ENCODE measurements at regions not wholly inside any gene's neighbourhood (a gene's known extent, or its start where the extent isn't known, plus 50 kb on each side); places are given as distances from the start of the nearest gene placed in this dataset.

DNA sequence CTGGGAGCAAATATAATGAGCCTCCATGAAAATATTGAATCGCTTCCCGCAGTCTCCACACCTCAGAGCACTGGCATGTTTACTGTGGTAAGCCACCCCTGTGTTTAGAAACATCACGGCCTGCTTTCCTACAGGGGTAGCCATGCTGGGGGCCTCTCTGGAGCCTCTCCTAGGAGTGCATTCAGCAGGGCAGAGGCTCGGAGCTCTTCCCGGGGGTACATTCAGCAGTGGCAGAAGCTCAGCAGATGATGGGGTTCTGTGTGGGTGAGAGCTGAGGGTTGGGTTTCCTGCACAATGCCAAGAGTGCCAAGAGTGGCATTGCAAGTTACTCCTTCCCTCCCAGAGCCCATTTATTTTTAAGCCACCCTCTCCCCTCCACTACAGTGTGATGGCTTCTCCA, 386.6 kb downstream of the SEC14L1 start:
- POLR2A ChIA-PET (ENCODE audit: unreplicated experiment), result no interaction called here
- H3K36me3 ChIP-seq (ENCODE audit: low read depth, low read length), result no peaks in the 10 kb centered on the region
- no peak overlapping the region for H3K4me3 ChIP-seq (ENCODE audit: low read length)
- CTCF ChIA-PET, result no interaction called here
- H3K9me2 ChIP-seq (replicated peaks; ENCODE audit: low read length), result no peaks in the 10 kb centered on the region
- DNase-seq, result no peak
- H3F3A ChIP-seq (ENCODE audit: low read length, unreplicated experiment), result no peaks in the 10 kb centered on the region
- no peak overlapping the region for H3K9ac ChIP-seq (ENCODE audit: low read length)
- no peaks in the 10 kb centered on the region for H4K20me1 ChIP-seq (ENCODE audit: low read length)
- BruUV-seq (replicated peaks), result no TSS peak
- peaks cover 26% of the 10 kb centered on the region for H3K27me3 ChIP-seq (ENCODE audit: low read length)
- no peaks in the 10 kb centered on the region for H3K79me2 ChIP-seq (ENCODE audit: low read length)
- TF ChIP-seq CTCF (conservative IDR thresholded peaks at IDR 0.05; ENCODE audit: low read depth, low read length) (no peak), EZH2 (IDR thresholded peaks at IDR 0.05; ENCODE audit: low read length, unreplicated experiment) (no peak), EZH2phosphoT487 (IDR thresholded peaks at IDR 0.05; ENCODE audit: borderline replicate concordance, low read length) (no peak)
- H3K27ac ChIP-seq (ENCODE audit: low read length), result no peak overlapping the region
- intact Hi-C loops (cut with micrococcal nuclease), result no loop called here
- no peaks in the 10 kb centered on the region for H3K9me3 ChIP-seq (ENCODE audit: low read length)
- ATAC-seq, result no peak
- no peak overlapping the region for H2AFZ ChIP-seq (ENCODE audit: low read length)
- no peak overlapping the region for H3K4me2 ChIP-seq (ENCODE audit: low read length)
- no peaks in the 10 kb centered on the region for H3K4me1 ChIP-seq (ENCODE audit: insufficient read depth, low read length)

DNA sequence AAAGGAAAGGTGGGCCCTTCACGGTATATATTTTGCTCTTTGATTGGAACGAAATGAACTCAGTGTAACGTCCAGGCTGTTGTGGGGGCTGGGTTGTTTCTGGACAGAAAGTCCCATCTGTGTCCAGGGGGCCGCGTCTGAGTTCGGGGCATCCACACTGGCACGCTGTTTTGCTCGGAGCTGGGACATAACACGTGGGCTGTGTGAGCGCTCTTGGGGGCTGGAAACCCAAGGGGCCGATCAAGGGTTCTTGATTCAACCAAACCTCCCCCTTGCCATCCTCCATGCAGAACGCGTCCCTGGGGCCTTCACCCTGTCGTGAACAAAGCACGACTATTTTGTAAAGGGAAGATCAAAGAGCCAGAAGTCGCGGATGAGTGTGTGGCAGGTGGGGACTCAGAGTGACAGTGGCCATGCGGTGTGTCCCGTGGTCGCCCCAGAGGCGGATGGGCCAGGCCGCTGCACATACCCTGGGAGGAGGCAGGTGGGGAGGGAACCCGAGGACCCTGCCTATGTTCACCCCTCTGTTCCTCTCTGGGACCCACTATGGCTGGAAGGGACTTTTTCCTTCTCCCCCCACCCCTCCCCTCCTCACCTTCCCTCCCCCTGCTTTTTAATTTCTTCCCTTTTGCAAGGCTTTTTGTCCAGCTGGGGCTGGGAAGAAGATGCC, 387.2 kb downstream of the SEC14L1 start:
- no peak overlapping the region for H3K4me2 ChIP-seq (ENCODE audit: low read length)
- no peaks in the 10 kb centered on the region for H3F3A ChIP-seq (ENCODE audit: low read length, unreplicated experiment)
- H3K9ac ChIP-seq (ENCODE audit: low read length), result no peak overlapping the region
- no peak overlapping the region for H3K27ac ChIP-seq (ENCODE audit: low read length)
- POLR2A ChIA-PET (ENCODE audit: unreplicated experiment), result no interaction called here
- no peaks in the 10 kb centered on the region for H3K79me2 ChIP-seq (ENCODE audit: low read length)
- ATAC-seq (no peak), DNase-seq (no peak)
- no peaks in the 10 kb centered on the region for H4K20me1 ChIP-seq (ENCODE audit: low read length)
- H3K4me3 ChIP-seq (ENCODE audit: low read length), result no peak overlapping the region
- H3K9me3 ChIP-seq (ENCODE audit: low read length), result no peaks in the 10 kb centered on the region
- no peaks in the 10 kb centered on the region for H3K36me3 ChIP-seq (ENCODE audit: low read depth, low read length)
- TF ChIP-seq EZH2phosphoT487 (IDR thresholded peaks at IDR 0.05; ENCODE audit: borderline replicate concordance, low read length), result no peak
- TF ChIP-seq EZH2 (IDR thresholded peaks at IDR 0.05; ENCODE audit: low read length, unreplicated experiment), result no peak
- TF ChIP-seq CTCF (conservative IDR thresholded peaks at IDR 0.05; ENCODE audit: low read depth, low read length), result no peak
- CTCF ChIA-PET, result no interaction called here
- no peak overlapping the region for H2AFZ ChIP-seq (ENCODE audit: low read length)
- peaks cover 26% of the 10 kb centered on the region for H3K27me3 ChIP-seq (ENCODE audit: low read length)
- H3K9me2 ChIP-seq (replicated peaks; ENCODE audit: low read length), result no peaks in the 10 kb centered on the region
- no peaks in the 10 kb centered on the region for H3K4me1 ChIP-seq (ENCODE audit: insufficient read depth, low read length)
- intact Hi-C loops (cut with micrococcal nuclease), result no loop called here
- no TSS peak for BruUV-seq (replicated peaks)

DNA sequence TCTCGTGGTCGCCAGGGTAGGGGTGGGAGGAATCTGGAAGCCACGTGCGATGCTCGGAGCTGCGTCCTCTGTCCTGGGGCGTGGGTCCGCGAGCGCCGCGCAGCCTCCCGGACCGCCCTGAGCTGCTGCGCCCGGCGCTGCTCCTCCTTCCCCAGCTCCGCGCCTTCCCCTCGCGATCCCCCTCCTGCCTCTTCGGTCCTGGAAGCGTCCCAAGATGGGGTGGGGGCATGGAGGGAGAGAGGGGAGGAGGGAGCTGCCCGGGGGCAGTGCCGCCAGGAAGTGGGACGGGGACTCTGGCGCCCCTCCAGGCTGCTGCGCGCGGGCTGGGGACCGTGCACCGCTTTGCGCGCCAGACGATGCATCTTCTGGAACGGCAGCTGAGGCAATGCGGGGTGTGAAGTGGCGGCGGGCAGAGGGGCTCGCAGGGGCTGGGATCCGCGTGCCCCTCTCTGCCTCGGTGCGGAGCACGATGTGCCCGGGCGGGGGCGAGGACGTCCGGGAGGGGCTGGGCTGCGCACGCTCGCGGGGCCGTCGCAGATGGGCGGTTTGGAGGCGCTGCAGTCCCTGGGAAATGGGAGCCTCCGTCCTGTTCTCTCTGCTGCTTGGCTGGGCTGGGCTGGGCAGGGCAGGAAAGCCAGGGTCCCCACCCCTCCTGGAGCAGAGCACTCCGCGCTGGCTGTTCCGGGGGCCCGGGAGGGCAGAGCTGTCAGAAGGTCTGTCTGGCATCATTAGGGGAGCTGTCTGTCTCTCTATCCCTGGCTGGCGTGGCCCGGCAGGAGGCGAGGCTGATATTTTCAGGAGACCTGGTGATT, 388.0 kb downstream of the SEC14L1 start:
- H3K4me2 ChIP-seq (ENCODE audit: low read length), result no peak overlapping the region; the same call in 1 of the 2 replicates
- no peak overlapping the region for H2AFZ ChIP-seq (ENCODE audit: low read length)
- no peaks in the 10 kb centered on the region for H3K36me3 ChIP-seq (ENCODE audit: low read depth, low read length)
- H3K9me2 ChIP-seq (replicated peaks; ENCODE audit: low read length), result no peaks in the 10 kb centered on the region
- peaks cover 26% of the 10 kb centered on the region for H3K27me3 ChIP-seq (ENCODE audit: low read length)
- no peaks in the 10 kb centered on the region for H3K9me3 ChIP-seq (ENCODE audit: low read length)
- H3K9ac ChIP-seq (ENCODE audit: low read length), result no peak overlapping the region
- H3K4me1 ChIP-seq (ENCODE audit: insufficient read depth, low read length), result no peaks in the 10 kb centered on the region
- H4K20me1 ChIP-seq (ENCODE audit: low read length), result no peaks in the 10 kb centered on the region
- DNase-seq (no peak), ATAC-seq (no peak)
- TF ChIP-seq CTCF (conservative IDR thresholded peaks at IDR 0.05; ENCODE audit: low read depth, low read length), result no peak
- no peak for TF ChIP-seq EZH2 (IDR thresholded peaks at IDR 0.05; ENCODE audit: low read length, unreplicated experiment)
- TF ChIP-seq EZH2phosphoT487 (IDR thresholded peaks at IDR 0.05; ENCODE audit: borderline replicate concordance, low read length), result no peak
- H3F3A ChIP-seq (ENCODE audit: low read length, unreplicated experiment), result no peaks in the 10 kb centered on the region
- ChIA-PET CTCF (no interaction called here), POLR2A (ENCODE audit: unreplicated experiment) (no interaction called here)
- no peak overlapping the region for H3K4me3 ChIP-seq (ENCODE audit: low read length)
- no peaks in the 10 kb centered on the region for H3K79me2 ChIP-seq (ENCODE audit: low read length)
- intact Hi-C loops (cut with micrococcal nuclease), result no loop called here
- H3K27ac ChIP-seq (ENCODE audit: low read length), result no peak overlapping the region
- BruUV-seq (replicated peaks), result no TSS peak

All from PC-3 (cell line).